22Rv1 (cell line): ENCODE measurements at regions not wholly inside any gene's neighbourhood (a gene's known extent, or its start where the extent isn't known, plus 50 kb on each side); places are given as distances from the start of the nearest gene placed in this dataset.

Experiments used
- H3K27ac ChIP-seq: fragments of 450-650 bp; 2 replicates; pipeline ENCODE4 v1.5.1; 2017
- CTCF ChIP-seq: fragments of 450-650 bp; IDR thresholded peaks from 2 replicates; pipeline ENCODE4 v1.5.1; 2017; ENCODE audit warnings: mild to moderate bottlenecking
- ZFX ChIP-seq: fragments of 450-650 bp; IDR thresholded peaks from 2 replicates; pipeline ENCODE4 v1.6.1; 2017; ENCODE audit warnings: antibody characterized with exemption, borderline replicate concordance

- no peak for TF ChIP-seq CTCF
- no peak for TF ChIP-seq ZFX
- H3K27ac ChIP-seq, result no peak overlapping the region
These were observed 49.7 kb upstream of the NOTCH1 start for GRCh38 chr9:136595245-136596153.
